Activated B cell treated with CpG ODN at 0.5 μM for 24 hours (primary cell): ENCODE measurements at regions not wholly inside any gene's neighbourhood (a gene's known extent, or its start where the extent isn't known, plus 50 kb on each side); places are given as distances from the start of the nearest gene placed in this dataset.

Experiments
- ATAC-seq: fragments of 200-7000 bp; cut with Tn5 transposase; one replicate; pipeline ENCODE4 v1.10.0; 2021; ENCODE audit warnings: low read depth, mild to moderate bottlenecking, moderate library complexity
- CTCF ChIA-PET: fragments of 350-600 bp; sonication (Branson Sonifier 250); formaldehyde crosslinking; loops from one replicate; lab custom pipeline; 2021; ENCODE audit warnings: antibody characterized with exemption; lab: Charles Lee
- POLR2A ChIA-PET: fragments of 350-600 bp; sonication (Branson Sonifier 250); formaldehyde crosslinking; loops from one replicate; lab custom pipeline; 2021; ENCODE audit warnings: antibody characterized with exemption; lab: Charles Lee
- DNase-seq: peaks from one replicate; pipeline ENCODE4 v3.0.0; 2022
- H3K27ac Mint-ChIP-seq: one replicate; pipeline ENCODE4 v1.8.0; 2020; ENCODE audit warnings: mixed read lengths
- H3K27me3 Mint-ChIP-seq: one replicate; pipeline ENCODE4 v1.8.0; 2021; ENCODE audit warnings: mixed read lengths
- H3K36me3 Mint-ChIP-seq: one replicate; pipeline ENCODE4 v1.8.0; 2021; ENCODE audit warnings: low read depth, mixed read lengths
- H3K4me1 Mint-ChIP-seq: one replicate; pipeline ENCODE4 v1.8.0; 2021; ENCODE audit warnings: mixed read lengths
- H3K4me3 Mint-ChIP-seq: one replicate; pipeline ENCODE4 v1.8.0; 2020; ENCODE audit warnings: mild to moderate bottlenecking, mixed read lengths
- H3K9me3 Mint-ChIP-seq: one replicate; pipeline ENCODE4 v1.8.0; 2020; ENCODE audit warnings: mixed read lengths
- intact Hi-C: fragments of 100-400 bp; cut with micrococcal nuclease; formaldehyde crosslinking; loops from one replicate; pipeline ENCODE4 v1.15.1; 2024
- TF ChIP-seq, protein P1 (sequence below): fragments of 200-600 bp; IDR thresholded peaks from one replicate; pipeline ENCODE4 v1.8.0; 2022; ENCODE audit warnings: antibody characterized with exemption, mild to moderate bottlenecking

DNA sequence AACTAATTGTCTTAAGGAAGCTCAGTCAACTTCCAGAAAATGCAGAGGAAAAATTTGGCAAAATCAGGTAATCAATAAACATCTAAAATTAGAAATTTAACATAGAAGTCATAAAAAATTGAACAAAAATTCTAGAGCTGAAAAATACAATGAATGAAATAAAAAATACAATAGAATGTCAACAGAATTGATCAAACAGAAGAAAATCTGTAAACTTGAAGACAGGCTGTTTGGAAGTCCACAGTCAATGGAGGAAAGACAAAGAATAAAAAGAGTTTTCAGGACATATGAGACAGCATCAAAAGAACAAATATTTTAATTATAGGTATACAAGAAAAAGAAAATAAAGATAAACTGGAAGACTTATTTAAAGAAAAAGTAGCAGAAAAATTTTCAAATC lies 469.0 kb downstream of the RWDD3 start:
- H3K27ac Mint-ChIP-seq = no peak overlapping the region
- H3K4me3 Mint-ChIP-seq = no peak overlapping the region
- H3K36me3 Mint-ChIP-seq = no peaks in the 10 kb centered on the region
- TF ChIP-seq, protein P1, sequence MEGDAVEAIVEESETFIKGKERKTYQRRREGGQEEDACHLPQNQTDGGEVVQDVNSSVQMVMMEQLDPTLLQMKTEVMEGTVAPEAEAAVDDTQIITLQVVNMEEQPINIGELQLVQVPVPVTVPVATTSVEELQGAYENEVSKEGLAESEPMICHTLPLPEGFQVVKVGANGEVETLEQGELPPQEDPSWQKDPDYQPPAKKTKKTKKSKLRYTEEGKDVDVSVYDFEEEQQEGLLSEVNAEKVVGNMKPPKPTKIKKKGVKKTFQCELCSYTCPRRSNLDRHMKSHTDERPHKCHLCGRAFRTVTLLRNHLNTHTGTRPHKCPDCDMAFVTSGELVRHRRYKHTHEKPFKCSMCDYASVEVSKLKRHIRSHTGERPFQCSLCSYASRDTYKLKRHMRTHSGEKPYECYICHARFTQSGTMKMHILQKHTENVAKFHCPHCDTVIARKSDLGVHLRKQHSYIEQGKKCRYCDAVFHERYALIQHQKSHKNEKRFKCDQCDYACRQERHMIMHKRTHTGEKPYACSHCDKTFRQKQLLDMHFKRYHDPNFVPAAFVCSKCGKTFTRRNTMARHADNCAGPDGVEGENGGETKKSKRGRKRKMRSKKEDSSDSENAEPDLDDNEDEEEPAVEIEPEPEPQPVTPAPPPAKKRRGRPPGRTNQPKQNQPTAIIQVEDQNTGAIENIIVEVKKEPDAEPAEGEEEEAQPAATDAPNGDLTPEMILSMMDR = no peak
- peaks cover 27% of the 10 kb centered on the region for H3K9me3 Mint-ChIP-seq
- H3K27me3 Mint-ChIP-seq = no peaks in the 10 kb centered on the region
- intact Hi-C loops = no loop called here
- H3K4me1 Mint-ChIP-seq = no peaks in the 10 kb centered on the region
- ChIA-PET POLR2A (no interaction called here), CTCF (no interaction called here)
- ATAC-seq (no peak), DNase-seq (no peak)

DNA sequence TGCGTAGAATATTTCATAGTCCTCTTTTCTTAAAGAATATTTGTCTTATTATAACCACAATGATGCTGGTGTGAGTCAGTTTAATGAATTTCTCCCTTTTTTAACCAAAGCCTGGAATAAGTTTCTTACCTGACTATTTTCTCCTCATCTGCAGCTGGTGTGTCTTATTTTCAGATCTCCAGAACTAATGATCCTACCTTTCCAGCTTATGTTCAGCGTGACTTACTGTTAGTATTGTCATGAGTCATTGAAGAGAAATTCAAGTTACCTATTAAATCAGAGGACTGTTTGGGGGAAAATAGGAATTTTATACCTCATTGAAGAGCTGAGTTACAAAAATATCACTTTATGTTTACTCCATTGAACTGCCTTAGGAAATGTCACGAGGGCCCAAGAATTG lies 482.1 kb downstream of the RWDD3 start:
- TF ChIP-seq, protein P1 = no peak
- ChIA-PET CTCF (no interaction called here), POLR2A (no interaction called here)
- DNase-seq = no peak
- Mint-ChIP-seq H3K27me3 (no peaks in the 10 kb centered on the region), H3K27ac (no peak overlapping the region), H3K9me3 (peaks cover 5% of the 10 kb centered on the region), H3K4me1 (no peaks in the 10 kb centered on the region), H3K36me3 (no peaks in the 10 kb centered on the region), H3K4me3 (no peak overlapping the region)
- no peak for ATAC-seq
- intact Hi-C loops = no loop called here

DNA sequence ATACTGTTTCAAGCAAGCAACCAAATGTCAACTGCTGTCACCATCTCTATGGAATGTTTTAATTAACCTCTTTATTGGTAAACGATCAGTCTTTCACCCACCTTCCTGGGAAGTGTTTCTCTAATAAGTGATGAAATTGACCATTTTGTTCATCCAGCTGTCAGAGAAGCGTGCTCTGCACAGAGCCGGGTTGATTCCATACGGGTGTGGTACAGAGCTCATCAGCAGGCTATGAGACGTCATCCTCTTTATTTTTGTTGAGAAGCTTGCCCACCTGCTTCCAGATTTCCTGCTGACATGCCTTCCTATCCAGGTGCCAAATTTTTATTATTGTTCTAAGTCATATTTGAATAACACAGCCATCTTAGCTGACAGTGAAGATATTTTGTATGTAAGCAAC lies 482.5 kb downstream of the RWDD3 start:
- DNase-seq = no peak
- Mint-ChIP-seq H3K9me3 (peaks cover 7% of the 10 kb centered on the region), H3K4me1 (no peaks in the 10 kb centered on the region), H3K27ac (no peak overlapping the region), H3K4me3 (no peak overlapping the region), H3K36me3 (no peaks in the 10 kb centered on the region), H3K27me3 (no peaks in the 10 kb centered on the region)
- POLR2A ChIA-PET = no interaction called here
- intact Hi-C loops = no loop called here
- CTCF ChIA-PET = no interaction called here
- ATAC-seq = no peak
- TF ChIP-seq, protein P1 = no peak

DNA sequence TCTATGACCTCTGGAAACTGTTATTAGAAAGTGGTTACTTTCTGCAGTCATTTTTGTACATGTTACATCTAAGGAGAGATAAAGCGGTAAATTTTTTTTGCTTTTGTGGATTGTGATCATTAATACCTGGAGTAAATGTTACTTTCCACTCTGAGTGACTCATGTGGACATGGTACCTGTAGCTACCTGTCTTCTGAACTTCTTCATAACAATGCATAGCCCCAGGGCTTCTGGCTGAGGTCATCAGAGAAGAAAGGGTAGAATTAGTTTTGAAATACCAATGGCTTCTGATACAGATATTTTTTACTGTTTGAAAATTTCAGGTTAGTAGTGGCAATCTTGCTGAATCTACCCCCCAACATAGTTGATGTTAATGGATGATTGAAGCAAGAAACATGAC lies 489.3 kb downstream of the RWDD3 start:
- DNase-seq (no peak), ATAC-seq (no peak)
- Mint-ChIP-seq H3K36me3 (no peaks in the 10 kb centered on the region), H3K4me1 (no peaks in the 10 kb centered on the region), H3K4me3 (no peak overlapping the region), H3K27ac (no peak overlapping the region), H3K9me3 (peaks cover 6% of the 10 kb centered on the region), H3K27me3 (no peaks in the 10 kb centered on the region)
- POLR2A ChIA-PET = no interaction called here
- TF ChIP-seq, protein P1 = no peak
- intact Hi-C loops = no loop called here
- CTCF ChIA-PET = no interaction called here

DNA sequence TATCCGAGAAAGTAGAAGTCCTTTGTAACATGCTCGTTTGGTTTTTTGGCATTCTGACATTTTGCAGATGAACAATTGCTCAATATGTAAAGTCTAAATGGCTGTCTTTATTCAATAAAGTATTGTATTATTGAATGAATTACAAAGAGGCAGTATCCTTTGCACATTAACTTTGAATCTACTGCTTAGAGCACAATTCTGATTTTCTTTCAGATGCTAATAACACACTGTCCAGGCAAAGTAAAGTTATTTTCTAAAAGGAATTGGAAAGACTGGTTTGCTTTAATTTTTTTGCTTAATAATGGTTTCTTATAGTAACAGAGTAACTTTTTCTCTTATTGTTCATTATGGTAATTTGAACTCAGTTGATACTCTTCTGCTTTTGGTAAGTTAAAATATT lies 494.8 kb downstream of the RWDD3 start:
- Mint-ChIP-seq H3K4me1 (no peaks in the 10 kb centered on the region), H3K9me3 (no peaks in the 10 kb centered on the region), H3K27me3 (no peaks in the 10 kb centered on the region), H3K36me3 (no peaks in the 10 kb centered on the region), H3K4me3 (no peak overlapping the region), H3K27ac (no peak overlapping the region)
- TF ChIP-seq, protein P1 = no peak
- no peak for DNase-seq
- intact Hi-C loops = no loop called here
- POLR2A ChIA-PET = no interaction called here
- no peak for ATAC-seq
- CTCF ChIA-PET = no interaction called here
